ENCODE measurements at regions not wholly inside any gene's neighbourhood (a gene's known extent, or its start where the extent isn't known, plus 50 kb on each side); places are given as distances from the start of the nearest gene placed in this dataset.

DNA sequence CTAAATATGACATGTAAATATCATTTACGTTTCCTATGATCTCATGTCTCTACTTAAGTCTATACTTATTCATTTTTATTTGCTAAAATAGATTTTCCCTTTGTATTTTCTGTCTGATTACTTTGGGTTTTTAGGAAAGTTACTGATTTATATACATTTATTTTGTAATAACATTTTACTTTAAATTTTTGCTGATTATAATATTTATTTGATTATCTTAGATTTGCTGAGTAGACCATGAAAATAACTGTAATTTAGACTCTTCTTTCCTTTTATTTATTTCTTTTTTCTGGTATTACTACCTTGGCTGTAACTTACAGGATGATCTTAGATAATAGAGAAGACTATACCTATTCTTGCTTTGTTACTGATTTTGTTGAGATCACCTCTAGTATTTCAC, 159.9 kb upstream of the POGK start:
- no TSS peak for BruUV-seq (replicated peaks)
- DNase-seq (ENCODE audit: low read depth, low spot score): no peak
- Histone ChIP-seq H3K36me3 (ENCODE audit: control insufficient read depth in 2 of 2, extremely low read depth in 1 of 2, insufficient read depth in 2 of 2, low read length in 2 of 2) (no peaks in the 10 kb centered on the region), H3K4me3 (replicated peaks in 1 of 3; ENCODE audit: insufficient read depth in 1 of 3, low read depth in 1 of 3, low read length in 3 of 3) (no peak overlapping the region), H2AFZ (ENCODE audit: low read depth, low read length) (no peak overlapping the region), H3K4me1 (ENCODE audit: control insufficient read depth, extremely low read depth, insufficient read depth, low read length) (no peaks in the 10 kb centered on the region), H3K27ac (ENCODE audit: insufficient read depth, low read depth, low read length) (no peak overlapping the region), H3K9me3 (replicated peaks; ENCODE audit: control insufficient read depth, insufficient read depth, low read length) (no peaks in the 10 kb centered on the region), H3K27me3 (ENCODE audit: control insufficient read depth in 2 of 2, insufficient read depth in 2 of 2, low read length in 2 of 2) (no peaks in the 10 kb centered on the region), H3K79me2 (ENCODE audit: control insufficient read depth, insufficient read depth, low read length) (no peaks in the 10 kb centered on the region), H3K9ac (replicated peaks; ENCODE audit: extremely low read depth, insufficient read depth, low read length) (no peak overlapping the region), H3K4me2 (ENCODE audit: insufficient read depth, low read length) (no peak overlapping the region), H3K9me1 (replicated peaks; ENCODE audit: control insufficient read depth, extremely low read depth, insufficient read depth, low read length) (no peaks in the 10 kb centered on the region), H4K20me1 (replicated peaks; ENCODE audit: control insufficient read depth, extremely low read depth, insufficient read depth, low read length) (no peaks in the 10 kb centered on the region)
- intact Hi-C loops (cut with micrococcal nuclease) (no loop called here), dilution Hi-C loops (cut with MboI; ENCODE audit: extremely low pct_ligation_motif_present, low sequenced_read_pairs) (no loop called here)
- no peak for TF ChIP-seq JUN (IDR thresholded peaks at IDR 0.05; ENCODE audit: borderline replicate concordance, insufficient read depth, insufficient read length, low read depth)
- no peak for TF ChIP-seq POLR2AphosphoS5 (IDR thresholded peaks at IDR 0.05; ENCODE audit: insufficient read depth, low read depth, low read length)
- TF ChIP-seq GATA2 (IDR thresholded peaks at IDR 0.05; ENCODE audit: insufficient read depth, insufficient read length, low read depth, low read length): no peak
- no peak for TF ChIP-seq FOS (IDR thresholded peaks at IDR 0.05; ENCODE audit: borderline replicate concordance, insufficient read depth, low read length)
- TF ChIP-seq MYC (IDR thresholded peaks at IDR 0.05; ENCODE audit: low read depth, low read length): no peak
- TF ChIP-seq, protein P1, sequence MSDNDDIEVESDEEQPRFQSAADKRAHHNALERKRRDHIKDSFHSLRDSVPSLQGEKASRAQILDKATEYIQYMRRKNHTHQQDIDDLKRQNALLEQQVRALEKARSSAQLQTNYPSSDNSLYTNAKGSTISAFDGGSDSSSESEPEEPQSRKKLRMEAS (IDR thresholded peaks at IDR 0.05; ENCODE audit: insufficient read depth, insufficient read length): no peak
- TF ChIP-seq CTCF (IDR thresholded peaks at IDR 0.05; ENCODE audit: extremely low read depth in 1 of 2, insufficient read depth in 1 of 2, low read depth in 1 of 2, low read length in 2 of 2): no peak
- no peak for TF ChIP-seq EZH2 (IDR thresholded peaks at IDR 0.05; ENCODE audit: borderline replicate concordance, low read depth, low read length, severe bottlenecking)
- no peak for TF ChIP-seq POLR2A (IDR thresholded peaks at IDR 0.05; ENCODE audit: low read depth, low read length)
- CTCF ChIA-PET: no interaction called here
- POLR2A ChIA-PET: no interaction called here
- no peak for FAIRE-seq

Data from endothelial cell of umbilical vein (primary cell).